ENCODE measurements at regions not wholly inside any gene's neighbourhood (a gene's known extent, or its start where the extent isn't known, plus 50 kb on each side); places are given as distances from the start of the nearest gene placed in this dataset.

- Histone ChIP-seq H3K4me3 (no peak overlapping the region), H3K9me3 (no peaks in the 10 kb centered on the region), H3K4me1 (no peaks in the 10 kb centered on the region), H3K27ac (no peak overlapping the region), H3K36me3 (no peaks in the 10 kb centered on the region), H3K27me3 (no peaks in the 10 kb centered on the region)
- intact Hi-C loops (cut with DNase I; ENCODE audit: low total_unique reads) = no loop called here
- no peak for DNase-seq
- TF ChIP-seq CTCF (IDR thresholded peaks at IDR 0.05) (no peak), POLR2A (IDR thresholded peaks at IDR 0.05) (no peak), POLR2AphosphoS5 (IDR thresholded peaks at IDR 0.05) (no peak), EP300 (IDR thresholded peaks at IDR 0.05) (no peak)
Measured at GRCh38 chr3:88209356-88209755, 59.6 kb downstream of the C3orf38 start.

GRCh38 chr3:88211096-88211890, 61.5 kb downstream of the C3orf38 start:
- H3K4me3 ChIP-seq = no peak overlapping the region
- no peaks in the 10 kb centered on the region for H3K27me3 ChIP-seq
- H3K4me1 ChIP-seq = no peaks in the 10 kb centered on the region
- intact Hi-C loops (cut with DNase I; ENCODE audit: low total_unique reads) = loop anchor here (10.0 kb wide), 1 partner anchor 1964 kb away; no protein-coding TSS in a partner anchor
- DNase-seq = peak in 1 of 2 donors; percentile 46
- H3K36me3 ChIP-seq = no peaks in the 10 kb centered on the region
- TF ChIP-seq CTCF (IDR thresholded peaks at IDR 0.05) (no peak), POLR2AphosphoS5 (IDR thresholded peaks at IDR 0.05) (no peak), POLR2A (IDR thresholded peaks at IDR 0.05) (no peak), EP300 (IDR thresholded peaks at IDR 0.05) (no peak)
- no peak overlapping the region for H3K27ac ChIP-seq
- no peaks in the 10 kb centered on the region for H3K9me3 ChIP-seq
- WGBS, 5 donors = 50 to 73% (median 70%) methylated on average over 2 of the region's 2 CpGs

- no peaks in the 10 kb centered on the region for H3K4me1 ChIP-seq
- TF ChIP-seq POLR2AphosphoS5 (IDR thresholded peaks at IDR 0.05) (no peak), CTCF (IDR thresholded peaks at IDR 0.05) (peak in 4 of 7 experiments; percentile 14 to 23 (median 20))
- no peaks in the 10 kb centered on the region for H3K27me3 ChIP-seq
- intact Hi-C loops (cut with DNase I; ENCODE audit: low total_unique reads) = loop anchor here (10.0 kb wide), 1 partner anchor 1956 kb away; no protein-coding TSS in a partner anchor
- no peak overlapping the region for H3K4me3 ChIP-seq
- H3K27ac ChIP-seq = no peak overlapping the region
- no peaks in the 10 kb centered on the region for H3K36me3 ChIP-seq
- 10 to 18% (median 13%) methylated on average over 6 to 7 of the region's 7 CpGs for WGBS, 5 donors
- peak; percentile 31 to 86 for DNase-seq
- no peaks in the 10 kb centered on the region for H3K9me3 ChIP-seq
Measured at GRCh38 chr3:88219138-88219792, 69.5 kb downstream of the C3orf38 start.

- H3K4me1 ChIP-seq = no peaks in the 10 kb centered on the region
- no peak for TF ChIP-seq POLR2AphosphoS5 (IDR thresholded peaks at IDR 0.05)
- no peak for TF ChIP-seq EP300 (IDR thresholded peaks at IDR 0.05)
- TF ChIP-seq CTCF (IDR thresholded peaks at IDR 0.05) = no peak
- no peak for TF ChIP-seq POLR2A (IDR thresholded peaks at IDR 0.05)
- DNase-seq = no peak
- H3K36me3 ChIP-seq = no peaks in the 10 kb centered on the region
- no peak overlapping the region for H3K27ac ChIP-seq
- no peaks in the 10 kb centered on the region for H3K9me3 ChIP-seq
- H3K27me3 ChIP-seq = no peaks in the 10 kb centered on the region
- intact Hi-C loops (cut with DNase I; ENCODE audit: low total_unique reads) = no loop called here
- WGBS, 5 donors = 69 to 81% (median 77%) methylated on average over 4 of the region's 4 CpGs
- no peak overlapping the region for H3K4me3 ChIP-seq
Measured at GRCh38 chr3:88220126-88220525, 70.4 kb downstream of the C3orf38 start.

Measured in stomach (tissue), 8 donors.